ENCODE measurements at regions not wholly inside any gene's neighbourhood (a gene's known extent, or its start where the extent isn't known, plus 50 kb on each side); places are given as distances from the start of the nearest gene placed in this dataset.

DNA sequence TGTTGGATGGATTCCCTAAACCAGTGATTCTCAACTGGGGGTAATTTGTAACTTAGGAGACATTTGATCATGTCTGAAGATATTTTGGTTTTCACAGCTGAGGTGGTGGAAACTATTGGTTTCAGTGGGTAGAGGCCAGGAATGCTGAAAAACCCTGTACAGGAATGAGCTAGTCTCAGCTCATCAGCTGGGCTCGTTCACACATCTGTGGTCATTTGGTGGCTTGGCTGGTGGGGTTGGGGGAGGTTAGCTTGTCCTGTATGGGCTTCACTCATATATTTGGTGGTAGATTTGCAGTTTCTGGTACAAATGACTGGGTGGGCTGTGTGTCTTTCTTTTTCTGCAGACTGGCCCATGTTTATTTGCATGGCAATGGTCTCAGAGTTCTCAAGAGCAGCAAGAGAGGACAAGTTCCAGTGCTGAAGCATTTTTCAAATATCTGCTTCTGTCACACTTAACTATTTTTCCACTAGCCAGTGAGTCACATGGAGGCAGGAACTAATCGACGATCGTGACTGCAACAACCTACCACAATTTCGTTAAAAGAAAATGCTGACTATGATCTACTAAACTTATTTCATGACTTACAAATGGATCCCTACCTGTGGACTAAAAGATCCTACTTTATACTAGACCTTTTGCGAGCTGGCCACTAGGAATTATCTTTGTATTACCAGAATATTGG, 321.7 kb upstream of the PLXNA2 start:
- POLR2A ChIA-PET: no interaction called here
- CTCF ChIA-PET: no interaction called here

- CTCF ChIA-PET: no interaction called here
- POLR2A ChIA-PET: no interaction called here
Observed at GRCh38 chr1:208569181-208569580, 325.0 kb upstream of the PLXNA2 start.

- POLR2A ChIA-PET: no interaction called here
- CTCF ChIA-PET: no interaction called here
Observed at GRCh38 chr1:208570362-208570761, 326.2 kb upstream of the PLXNA2 start.

DNA sequence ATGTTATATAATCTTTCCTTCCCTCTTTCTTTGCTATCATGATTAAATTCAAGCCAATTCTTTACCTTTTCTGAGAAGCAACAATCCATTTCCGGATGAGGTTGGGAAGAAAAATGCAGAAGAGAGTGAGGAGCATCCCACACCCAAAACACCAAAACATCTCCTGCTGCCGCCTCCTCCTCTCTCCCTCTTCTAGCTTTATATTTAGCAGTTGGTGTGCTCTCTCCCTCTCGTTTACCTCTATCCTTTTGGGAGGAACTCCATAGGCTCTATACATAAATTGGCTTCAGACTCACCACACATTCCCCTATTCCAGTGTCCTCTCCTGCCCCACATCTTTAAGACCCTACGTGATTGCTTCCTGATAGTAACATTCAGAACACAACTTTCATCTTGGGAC, 332.2 kb upstream of the PLXNA2 start:
- ChIA-PET CTCF (no interaction called here), POLR2A (no interaction called here)

DNA sequence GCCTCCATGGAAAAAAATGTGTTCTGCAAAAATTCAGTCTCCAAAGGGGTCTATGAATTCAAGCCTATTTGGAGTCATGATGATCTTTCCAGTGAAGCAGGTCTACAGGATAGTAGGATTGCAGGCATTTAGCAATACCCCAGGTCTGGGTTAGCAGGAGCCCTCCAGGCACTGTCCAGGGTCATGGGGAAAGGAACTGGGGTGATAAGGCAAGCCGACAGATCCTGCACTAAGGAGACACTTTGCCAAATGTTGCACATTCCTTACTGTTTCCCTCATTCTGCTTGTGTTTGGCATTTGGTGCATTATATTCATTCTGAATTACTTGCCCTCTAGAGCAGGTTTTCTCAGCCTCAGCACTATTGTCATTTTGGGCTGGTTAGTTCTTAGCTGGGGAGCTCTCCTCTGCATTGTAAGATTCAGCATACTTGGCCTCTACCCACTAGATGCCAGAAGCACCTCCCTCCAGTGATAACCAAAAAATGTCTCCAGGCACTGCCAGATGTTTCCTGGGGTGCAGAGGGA, 333.3 kb upstream of the PLXNA2 start:
- ChIA-PET POLR2A (no interaction called here), CTCF (no interaction called here)

DNA sequence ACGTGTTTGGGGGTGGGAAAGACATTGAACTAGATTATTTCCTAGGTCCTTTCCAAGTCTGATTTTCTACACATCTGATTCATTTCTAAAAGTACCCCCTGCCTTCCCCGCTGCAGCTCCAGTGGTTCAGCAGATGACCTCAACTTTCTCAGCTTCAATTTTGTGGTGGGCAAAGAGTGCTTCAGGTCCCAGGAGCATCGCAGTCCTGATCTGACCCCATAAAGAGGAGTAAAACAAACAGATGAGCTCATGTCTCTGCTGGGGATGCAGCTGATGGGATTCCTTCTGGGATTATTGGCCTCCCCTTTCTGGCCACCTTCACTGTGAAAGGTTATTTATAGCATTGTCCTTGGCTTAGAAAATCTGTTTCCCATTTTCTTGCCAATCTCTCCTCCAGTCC, 337.0 kb upstream of the PLXNA2 start:
- ChIA-PET CTCF (no interaction called here), POLR2A (no interaction called here)

DNA sequence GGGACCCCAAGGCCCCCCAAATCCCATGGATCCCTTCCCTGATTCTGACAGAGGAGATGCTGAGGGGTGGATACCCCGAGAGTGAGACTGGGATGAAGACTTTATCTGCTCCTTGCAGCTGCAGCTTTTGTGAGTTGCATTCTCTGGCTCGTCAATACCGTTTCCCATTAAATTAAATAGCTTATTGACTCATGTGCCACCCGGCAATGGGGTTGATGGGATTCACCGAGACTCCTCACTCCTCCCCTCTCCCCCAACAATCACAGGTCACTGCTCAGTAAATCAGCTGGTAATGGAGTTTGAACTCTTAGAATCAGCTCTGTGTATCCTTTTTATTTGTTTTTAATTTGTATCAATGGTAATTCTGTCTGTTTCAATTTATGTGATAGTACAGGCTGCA, 337.5 kb upstream of the PLXNA2 start:
- POLR2A ChIA-PET: no interaction called here
- CTCF ChIA-PET: no interaction called here

DNA sequence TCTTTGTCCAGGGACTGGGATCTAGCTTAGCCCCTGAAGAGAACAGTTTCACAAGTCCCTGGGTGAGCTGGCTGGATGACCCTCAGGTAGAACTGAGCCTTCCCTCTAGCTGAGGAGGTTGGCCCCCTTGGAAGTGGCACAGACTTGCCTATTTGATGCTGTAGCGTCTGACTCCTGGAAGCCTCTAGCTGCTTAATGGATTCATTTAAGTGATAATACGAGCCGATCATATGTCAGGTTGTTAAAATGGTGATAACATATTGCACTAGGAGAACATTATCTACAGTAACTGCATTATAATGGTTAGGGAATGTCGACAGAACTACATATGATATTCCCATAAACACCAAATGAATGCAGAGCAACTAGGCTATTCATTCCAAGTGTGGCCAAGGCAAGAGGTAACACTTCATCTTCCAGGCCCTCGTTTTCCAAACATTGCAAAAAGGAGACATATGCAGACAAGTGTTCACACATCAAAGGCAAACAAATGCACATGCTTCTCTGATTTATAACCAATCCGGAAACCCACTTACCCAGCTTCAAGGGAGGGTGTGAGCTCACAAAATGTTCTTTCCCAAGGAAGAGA, 340.1 kb upstream of the PLXNA2 start:
- CTCF ChIA-PET: no interaction called here
- POLR2A ChIA-PET: no interaction called here

- ChIA-PET CTCF (no interaction called here), POLR2A (no interaction called here)
Observed at GRCh38 chr1:208587110-208587509, 342.9 kb upstream of the PLXNA2 start.

- ChIA-PET POLR2A (no interaction called here), CTCF (no interaction called here)
Observed at GRCh38 chr1:208593306-208594006, 349.3 kb upstream of the PLXNA2 start.

DNA sequence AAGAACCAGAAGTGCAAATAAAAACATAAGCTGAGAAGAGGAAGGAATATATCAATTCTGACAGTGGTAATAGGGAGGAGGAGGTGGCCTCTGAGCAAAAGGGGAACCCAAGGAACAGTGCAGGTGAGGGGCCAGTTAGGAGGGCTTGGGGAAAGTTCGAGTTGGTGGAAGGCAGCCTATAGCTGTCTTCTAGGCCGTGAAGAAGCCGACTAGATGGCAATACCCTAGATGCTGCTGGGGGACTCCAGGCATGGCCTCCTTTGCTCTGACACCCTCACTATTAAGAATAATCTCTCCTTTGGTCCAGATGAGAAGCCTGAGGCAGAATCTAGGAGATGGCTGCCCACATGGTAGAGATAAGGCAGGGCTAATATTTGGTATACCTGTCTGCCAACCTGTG, 351.1 kb upstream of the PLXNA2 start:
- POLR2A ChIA-PET: no interaction called here
- CTCF ChIA-PET: no interaction called here

DNA sequence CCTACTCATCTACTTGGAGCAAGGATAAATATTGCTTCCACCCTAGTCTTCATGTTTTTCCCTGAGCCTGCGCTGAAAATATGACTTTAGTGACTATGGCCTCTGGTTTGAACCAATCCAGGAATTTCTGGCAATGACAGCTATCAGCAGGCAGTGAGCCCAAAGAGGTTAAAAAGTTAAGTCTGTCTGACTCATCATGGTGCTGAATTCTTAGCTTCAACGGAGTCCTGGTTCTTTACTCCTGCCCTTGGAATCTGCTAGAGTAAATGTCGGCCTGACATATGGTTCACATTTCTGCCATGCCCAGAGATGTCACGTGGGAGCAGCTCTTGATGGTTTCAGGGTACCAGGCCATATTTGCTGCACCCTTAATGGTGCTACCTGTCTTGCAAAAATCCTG, 351.6 kb upstream of the PLXNA2 start:
- CTCF ChIA-PET: no interaction called here
- POLR2A ChIA-PET: no interaction called here

DNA sequence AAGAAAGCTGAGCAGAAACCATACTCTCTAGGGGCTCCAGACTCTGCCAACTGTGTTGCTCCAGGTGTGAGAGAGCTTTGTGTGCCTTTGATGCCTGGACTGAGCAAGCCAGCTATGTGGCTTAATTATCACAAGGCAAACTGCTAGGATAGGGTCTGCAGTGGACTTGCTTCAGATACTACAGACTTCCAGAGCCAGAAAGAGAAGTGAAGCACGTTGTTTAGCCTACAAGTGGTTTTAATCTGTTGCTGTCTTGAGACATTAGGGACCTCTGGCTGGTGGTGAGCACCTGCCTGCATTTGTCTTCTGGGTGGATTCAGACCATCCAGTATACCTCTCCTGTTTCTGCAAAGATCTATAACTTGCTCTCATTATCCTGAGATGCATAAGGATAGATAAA, 353.4 kb upstream of the PLXNA2 start:
- CTCF ChIA-PET: no interaction called here

GRCh38 chr1:208598021-208598420, 353.8 kb upstream of the PLXNA2 start:
- POLR2A ChIA-PET: no interaction called here

More for the DNA sequence above, 353.4 kb upstream of the PLXNA2 start:
- POLR2A ChIA-PET: no interaction called here

DNA sequence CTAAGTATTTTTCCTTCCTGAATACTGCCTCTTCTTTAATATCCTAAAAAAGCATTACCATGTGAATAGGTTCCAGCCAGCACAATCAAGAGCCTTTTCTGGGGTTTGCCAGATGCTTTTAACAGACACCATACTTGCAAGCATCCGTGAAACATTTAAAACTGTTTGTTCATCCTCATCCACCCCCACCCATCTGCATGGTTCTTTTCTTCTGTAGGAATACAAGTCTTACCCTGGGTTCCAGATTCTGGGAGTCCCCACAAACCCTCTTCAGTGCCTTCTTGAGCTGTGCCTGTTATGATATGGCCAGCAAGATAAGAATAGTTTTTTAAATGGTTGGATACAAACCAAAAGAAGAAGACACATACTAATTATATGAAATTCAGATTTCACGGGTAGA, 354.9 kb upstream of the PLXNA2 start:
- CTCF ChIA-PET: no interaction called here
- POLR2A ChIA-PET: no interaction called here

More at GRCh38 chr1:208598021-208598420, 353.8 kb upstream of the PLXNA2 start:
- CTCF ChIA-PET: no interaction called here

DNA sequence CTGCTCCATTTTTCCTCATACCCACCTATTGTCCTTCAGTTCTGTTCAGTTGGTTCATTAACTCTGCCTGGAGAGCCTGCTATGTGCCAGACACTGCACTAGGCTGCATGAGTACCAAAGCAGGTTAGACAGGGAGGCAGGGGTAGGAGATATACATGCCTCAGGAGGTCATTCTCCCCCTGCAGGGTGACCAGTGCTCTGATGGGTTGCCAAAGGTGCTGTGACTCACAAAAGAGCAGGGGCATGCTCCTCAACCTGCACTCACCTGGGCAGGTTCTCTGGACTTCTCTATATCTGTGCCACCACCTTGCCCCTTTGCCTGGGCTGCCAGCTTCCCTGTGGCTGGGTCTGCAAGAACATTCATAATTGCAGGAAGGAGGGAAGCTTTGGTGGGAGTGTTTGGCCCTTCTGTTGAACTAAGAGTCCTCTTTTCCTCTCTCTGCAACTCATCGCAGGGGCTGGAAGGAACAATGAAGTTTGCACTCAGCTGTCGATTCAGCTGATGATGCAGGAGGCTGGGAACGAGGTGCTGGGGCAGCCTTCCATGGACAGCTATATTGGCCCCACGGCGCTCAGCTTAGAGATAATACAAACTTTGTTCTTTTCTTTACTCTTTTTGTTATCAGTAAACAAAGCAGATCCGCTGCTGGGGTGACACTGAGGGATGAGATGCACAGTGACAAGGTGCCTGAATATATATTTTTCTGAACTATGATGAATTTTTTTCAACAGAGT, 356.4 kb upstream of the PLXNA2 start:
- ChIA-PET CTCF (no interaction called here), POLR2A (no interaction called here)

- POLR2A ChIA-PET: no interaction called here
Observed at GRCh38 chr1:208601561-208601960, 357.4 kb upstream of the PLXNA2 start.

GRCh38 chr1:208603721-208604120, 359.5 kb upstream of the PLXNA2 start:
- CTCF ChIA-PET: no interaction called here
- POLR2A ChIA-PET: no interaction called here

More at GRCh38 chr1:208601561-208601960, 357.4 kb upstream of the PLXNA2 start:
- CTCF ChIA-PET: no interaction called here

DNA sequence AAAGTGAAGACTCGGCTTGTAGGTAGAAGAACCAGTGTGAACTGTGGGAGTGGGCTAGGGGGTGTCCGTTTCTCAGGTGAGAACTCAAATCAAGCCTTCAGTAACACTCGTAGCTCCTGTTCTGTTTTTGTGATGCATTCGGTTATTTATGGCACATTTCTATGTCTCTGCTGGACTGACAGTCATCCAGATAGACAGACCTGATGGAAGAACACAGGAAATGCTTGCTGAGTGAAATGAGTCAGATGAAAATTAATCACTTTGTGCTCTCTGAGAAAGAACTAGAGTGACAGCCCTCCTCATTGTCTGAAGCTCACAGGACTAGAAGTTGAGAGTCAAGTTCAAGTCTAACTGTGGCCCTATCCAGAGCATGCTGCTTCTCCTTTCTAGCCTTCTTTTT, 360.1 kb upstream of the PLXNA2 start:
- CTCF ChIA-PET: interaction anchor here (1.2 kb wide), 1 partner anchor 11 kb away, joined by 4 read pairs; no protein-coding TSS in a partner anchor
- POLR2A ChIA-PET: no interaction called here

DNA sequence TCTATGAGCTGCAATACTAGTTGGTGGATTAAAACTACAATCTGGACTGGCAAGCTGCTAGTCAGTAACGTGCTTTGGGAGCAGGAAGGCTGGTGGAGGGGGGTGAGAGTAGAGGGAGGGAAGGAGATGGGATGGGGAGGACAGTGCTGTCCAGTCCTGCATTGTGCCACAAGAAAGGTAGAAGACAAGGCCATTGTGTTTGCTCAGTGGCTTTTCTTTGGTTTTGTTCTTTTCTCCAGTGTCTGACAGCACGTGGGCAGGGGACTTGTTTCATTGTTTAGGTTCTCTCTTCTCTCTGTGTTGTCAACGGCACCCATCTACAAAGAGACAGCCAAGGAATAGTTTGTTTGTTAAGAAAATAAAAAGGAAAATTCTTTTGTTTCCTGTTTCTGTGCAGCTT, 362.8 kb upstream of the PLXNA2 start:
- ChIA-PET POLR2A (no interaction called here), CTCF (no interaction called here)

- ChIA-PET CTCF (no interaction called here), POLR2A (no interaction called here)
Observed at GRCh38 chr1:208607616-208608015, 363.4 kb upstream of the PLXNA2 start.

Data from activated CD8-positive, alpha-beta memory T cell treated with anti-CD3 and anti-CD28 coated beads for 36 hours (primary cell).